Esophagus squamous epithelium (tissue), 4 donors: ENCODE measurements at regions not wholly inside any gene's neighbourhood (a gene's known extent, or its start where the extent isn't known, plus 50 kb on each side); places are given as distances from the start of the nearest gene placed in this dataset.

Experiments
- POLR2A ChIP-seq, 4 donors: fragments of 450-650 bp; IDR thresholded peaks; one replicate each; pipeline ENCODE4 v1.6.1; 2017; ENCODE audit warnings: antibody characterized with exemption in 4 of 4, mild to moderate bottlenecking in 4 of 4, moderate library complexity in 3 of 4
- TF ChIP-seq, protein P1 (sequence below), 6 experiments: fragments of 450-650 bp in 4 of 6; fragments of 200-600 bp in 2 of 6; sonication (generic) in 2 of 6; IDR thresholded peaks; one replicate each; pipeline ENCODE4 v1.5.1; 2016 to 2019; ENCODE audit warnings: antibody characterized with exemption in 6 of 6, mild to moderate bottlenecking in 4 of 6, moderate library complexity in 4 of 6

DNA sequence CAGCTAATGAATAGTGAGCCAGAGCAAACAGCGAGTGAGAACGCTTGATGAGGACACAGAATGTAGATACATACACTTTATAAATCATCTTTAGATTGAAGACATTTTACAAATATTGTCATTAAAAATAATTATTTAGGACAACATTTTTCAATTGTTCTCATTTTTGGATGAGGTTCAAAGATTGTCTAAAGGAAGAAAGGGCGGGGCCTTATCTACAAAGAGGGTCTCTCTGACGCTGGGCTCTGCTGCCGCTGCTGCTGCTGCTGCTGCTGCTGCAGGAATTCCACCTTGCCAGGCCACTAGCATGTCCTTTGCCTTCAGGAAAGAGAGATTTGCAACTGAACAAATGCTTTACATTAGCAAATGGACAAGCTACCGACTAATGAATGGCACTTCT is 220.7 kb upstream of the TMEM161B start:
- TF ChIP-seq, protein P1, sequence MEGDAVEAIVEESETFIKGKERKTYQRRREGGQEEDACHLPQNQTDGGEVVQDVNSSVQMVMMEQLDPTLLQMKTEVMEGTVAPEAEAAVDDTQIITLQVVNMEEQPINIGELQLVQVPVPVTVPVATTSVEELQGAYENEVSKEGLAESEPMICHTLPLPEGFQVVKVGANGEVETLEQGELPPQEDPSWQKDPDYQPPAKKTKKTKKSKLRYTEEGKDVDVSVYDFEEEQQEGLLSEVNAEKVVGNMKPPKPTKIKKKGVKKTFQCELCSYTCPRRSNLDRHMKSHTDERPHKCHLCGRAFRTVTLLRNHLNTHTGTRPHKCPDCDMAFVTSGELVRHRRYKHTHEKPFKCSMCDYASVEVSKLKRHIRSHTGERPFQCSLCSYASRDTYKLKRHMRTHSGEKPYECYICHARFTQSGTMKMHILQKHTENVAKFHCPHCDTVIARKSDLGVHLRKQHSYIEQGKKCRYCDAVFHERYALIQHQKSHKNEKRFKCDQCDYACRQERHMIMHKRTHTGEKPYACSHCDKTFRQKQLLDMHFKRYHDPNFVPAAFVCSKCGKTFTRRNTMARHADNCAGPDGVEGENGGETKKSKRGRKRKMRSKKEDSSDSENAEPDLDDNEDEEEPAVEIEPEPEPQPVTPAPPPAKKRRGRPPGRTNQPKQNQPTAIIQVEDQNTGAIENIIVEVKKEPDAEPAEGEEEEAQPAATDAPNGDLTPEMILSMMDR (IDR thresholded peaks at IDR 0.05) = no peak
- TF ChIP-seq POLR2A (IDR thresholded peaks at IDR 0.05) = no peak
